AG04449 (cell line): ENCODE measurements at regions not wholly inside any gene's neighbourhood (a gene's known extent, or its start where the extent isn't known, plus 50 kb on each side); places are given as distances from the start of the nearest gene placed in this dataset.
A peak's percentile ranks its signal among the peaks of the same experiment; 100 is the strongest.

ENCODE experiments used
- CTCF ChIA-PET: fragments of 350-600 bp; formaldehyde crosslinking; extraction: SDS; loops from one replicate; lab custom pipeline; 2021; ENCODE audit warnings: antibody characterized with exemption; lab: Yijun Ruan, JAX
- POLR2A ChIA-PET: fragments of 400-600, 350-600 bp; formaldehyde crosslinking; extraction: SDS; loops from one replicate; lab custom pipeline; 2020; ENCODE audit warnings: antibody characterized with exemption, inconsistent platforms; lab: Yijun Ruan, JAX
- DNase-seq: peaks from one replicate; pipeline ENCODE4 v3.0.0-alpha.2; 2010; ENCODE audit warnings: low read depth, low spot score
- H3K4me3 ChIP-seq: 2 replicates; pipeline ENCODE4 v1.5.1; 2011; ENCODE audit warnings: low read depth, mild to moderate bottlenecking, control low read depth, low read length
- TF ChIP-seq, protein P1 (sequence below): IDR thresholded peaks from one replicate; pipeline ENCODE4 v1.5.1; 2011; ENCODE audit warnings: mild to moderate bottlenecking, moderate library complexity, low read length, control low read depth, inconsistent platforms; ENCODE audit not compliant: insufficient read depth; ENCODE audit errors: missing control alignments

DNA sequence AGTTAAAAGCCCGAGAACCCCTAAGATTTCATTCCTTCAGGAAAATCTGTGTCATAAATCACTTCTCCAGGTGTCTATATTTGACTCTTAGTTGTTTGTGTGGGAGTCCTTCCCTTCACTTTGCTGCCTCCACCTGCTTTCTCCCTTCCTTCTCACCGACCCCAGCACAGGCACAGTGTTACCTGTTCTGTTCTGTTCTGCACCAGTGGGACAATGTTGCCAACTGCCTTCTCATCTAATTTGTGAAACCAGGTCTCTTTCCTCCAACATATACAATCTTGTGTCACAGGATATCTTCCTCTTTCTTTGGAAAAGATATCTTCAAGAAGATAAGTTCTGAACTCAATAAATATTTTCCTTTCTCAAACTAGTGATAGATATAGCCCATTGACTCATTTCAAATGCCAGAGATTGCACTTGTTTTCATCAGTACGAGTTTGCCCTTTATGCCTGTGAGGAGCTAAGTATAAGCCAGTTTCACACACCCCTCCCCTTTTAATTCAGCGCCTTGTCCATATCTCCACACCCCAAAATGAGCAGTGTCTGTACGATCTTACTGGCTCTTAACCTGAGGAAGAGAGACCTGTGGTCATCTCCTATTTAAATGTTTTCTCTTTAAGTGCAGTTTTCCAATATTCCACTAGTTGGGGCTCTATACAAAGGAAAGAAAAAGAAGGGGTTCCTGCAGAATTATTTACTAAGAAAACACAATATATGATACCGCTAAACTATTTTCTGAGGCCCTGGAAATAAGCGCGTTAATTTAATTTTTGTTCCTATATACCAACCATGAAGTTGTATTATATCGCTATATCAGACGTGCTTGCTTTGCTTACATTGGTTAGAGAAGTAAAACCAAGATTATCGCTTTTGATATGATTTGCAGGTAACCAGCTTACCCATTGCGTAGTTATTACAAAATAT is 81.6 kb upstream of the PREP start:
- H3K4me3 ChIP-seq: no peak overlapping the region
- ChIA-PET CTCF (interaction anchor here (0.6 to 3.6 kb wide), 23 partner anchors 9 to 817 kb away, joined by 3 to 22 read pairs (median 5); partner anchors contain the start of gene PRDM1), POLR2A (no interaction called here)
- no peak for DNase-seq
- TF ChIP-seq, protein P1, sequence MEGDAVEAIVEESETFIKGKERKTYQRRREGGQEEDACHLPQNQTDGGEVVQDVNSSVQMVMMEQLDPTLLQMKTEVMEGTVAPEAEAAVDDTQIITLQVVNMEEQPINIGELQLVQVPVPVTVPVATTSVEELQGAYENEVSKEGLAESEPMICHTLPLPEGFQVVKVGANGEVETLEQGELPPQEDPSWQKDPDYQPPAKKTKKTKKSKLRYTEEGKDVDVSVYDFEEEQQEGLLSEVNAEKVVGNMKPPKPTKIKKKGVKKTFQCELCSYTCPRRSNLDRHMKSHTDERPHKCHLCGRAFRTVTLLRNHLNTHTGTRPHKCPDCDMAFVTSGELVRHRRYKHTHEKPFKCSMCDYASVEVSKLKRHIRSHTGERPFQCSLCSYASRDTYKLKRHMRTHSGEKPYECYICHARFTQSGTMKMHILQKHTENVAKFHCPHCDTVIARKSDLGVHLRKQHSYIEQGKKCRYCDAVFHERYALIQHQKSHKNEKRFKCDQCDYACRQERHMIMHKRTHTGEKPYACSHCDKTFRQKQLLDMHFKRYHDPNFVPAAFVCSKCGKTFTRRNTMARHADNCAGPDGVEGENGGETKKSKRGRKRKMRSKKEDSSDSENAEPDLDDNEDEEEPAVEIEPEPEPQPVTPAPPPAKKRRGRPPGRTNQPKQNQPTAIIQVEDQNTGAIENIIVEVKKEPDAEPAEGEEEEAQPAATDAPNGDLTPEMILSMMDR: peak; percentile 49

DNA sequence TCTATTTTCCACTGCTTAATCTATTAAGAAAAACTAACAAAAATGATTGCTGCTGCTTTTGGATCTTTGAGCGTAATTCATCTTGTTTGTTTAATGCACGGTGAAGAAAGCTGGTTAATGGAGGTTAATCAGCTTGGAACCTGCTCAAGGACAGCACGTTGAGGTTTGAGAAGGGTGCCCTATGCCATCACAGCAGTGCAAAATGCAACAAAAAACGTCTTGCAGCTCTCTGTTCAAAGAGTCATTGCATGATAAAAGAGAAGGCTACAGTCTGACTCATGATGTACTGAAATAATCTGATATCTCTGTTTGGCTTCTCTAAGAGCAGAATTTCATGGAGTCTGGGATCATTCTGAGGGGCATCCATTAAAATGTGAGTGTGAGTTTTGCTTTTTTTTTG is 80.6 kb upstream of the PREP start:
- no peak for DNase-seq
- H3K4me3 ChIP-seq: no peak overlapping the region
- CTCF ChIA-PET: interaction anchor here (0.8 to 3.6 kb wide), 19 partner anchors 10 to 817 kb away, joined by 3 to 22 read pairs (median 5); partner anchors contain the start of gene PRDM1
- POLR2A ChIA-PET: interaction anchor here (0.7 kb wide), 1 partner anchor 601 kb away, joined by 4 read pairs; no protein-coding TSS in a partner anchor
- TF ChIP-seq, protein P1: no peak

DNA sequence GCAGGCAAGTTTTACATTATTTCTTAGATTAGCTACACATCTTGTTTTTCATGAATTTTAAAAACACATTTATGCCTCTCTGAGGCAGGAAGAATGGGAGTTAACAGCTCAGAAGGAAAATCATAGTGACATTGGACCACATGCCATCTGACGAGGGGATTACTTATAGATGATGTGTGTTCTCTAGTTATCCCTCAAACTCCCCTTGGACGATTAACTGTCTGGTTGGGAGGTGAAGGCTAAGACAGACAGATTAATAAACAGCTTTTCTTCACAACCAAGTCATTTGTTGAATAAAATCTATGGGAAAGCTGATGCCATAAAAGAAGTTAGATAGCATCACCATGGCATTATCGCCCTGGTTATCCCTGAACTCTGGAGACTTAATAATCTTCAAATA is 80.0 kb upstream of the PREP start:
- no peak overlapping the region for H3K4me3 ChIP-seq
- TF ChIP-seq, protein P1: no peak
- CTCF ChIA-PET: interaction anchor here (0.9 to 3.6 kb wide), 15 partner anchors 10 to 818 kb away, joined by 3 to 22 read pairs (median 6); partner anchors contain the start of gene PRDM1
- DNase-seq: no peak
- POLR2A ChIA-PET: interaction anchor here (0.7 kb wide), 1 partner anchor 601 kb away, joined by 4 read pairs; no protein-coding TSS in a partner anchor

DNA sequence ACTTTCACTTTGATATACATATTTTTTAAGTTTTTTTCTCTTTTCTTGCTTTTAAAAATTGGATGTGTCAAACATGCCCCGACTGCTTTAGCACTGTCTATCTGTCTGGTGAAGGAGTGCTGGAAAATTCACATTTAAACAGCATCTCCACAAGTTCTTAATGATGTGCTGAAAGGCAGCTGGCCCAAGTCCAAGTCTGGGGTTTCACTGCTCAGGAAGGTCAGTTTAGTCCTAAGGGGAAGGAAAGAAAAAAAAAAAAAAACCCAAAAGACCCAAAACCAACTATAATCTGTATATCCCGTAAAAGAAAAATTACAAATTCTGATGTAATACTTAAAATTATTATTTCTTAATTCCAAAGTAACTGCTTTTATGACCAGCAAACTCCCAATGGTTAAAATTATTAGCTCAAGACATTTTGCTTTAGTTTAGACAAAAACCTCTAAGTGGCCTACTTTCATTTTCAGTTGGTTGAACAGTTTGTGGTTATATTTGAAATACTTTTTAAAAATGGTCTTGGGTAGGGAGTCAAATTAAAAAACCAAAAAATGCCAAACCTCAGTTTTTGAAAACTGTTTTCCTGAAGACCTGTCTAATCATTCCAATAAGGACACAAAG is 79.5 kb upstream of the PREP start:
- H3K4me3 ChIP-seq: no peak overlapping the region
- TF ChIP-seq, protein P1: no peak
- ChIA-PET CTCF (interaction anchor here (0.9 to 3.6 kb wide), 9 partner anchors 11 to 741 kb away, joined by 3 to 22 read pairs (median 9); partner anchors contain the start of gene PRDM1), POLR2A (no interaction called here)
- no peak for DNase-seq

DNA sequence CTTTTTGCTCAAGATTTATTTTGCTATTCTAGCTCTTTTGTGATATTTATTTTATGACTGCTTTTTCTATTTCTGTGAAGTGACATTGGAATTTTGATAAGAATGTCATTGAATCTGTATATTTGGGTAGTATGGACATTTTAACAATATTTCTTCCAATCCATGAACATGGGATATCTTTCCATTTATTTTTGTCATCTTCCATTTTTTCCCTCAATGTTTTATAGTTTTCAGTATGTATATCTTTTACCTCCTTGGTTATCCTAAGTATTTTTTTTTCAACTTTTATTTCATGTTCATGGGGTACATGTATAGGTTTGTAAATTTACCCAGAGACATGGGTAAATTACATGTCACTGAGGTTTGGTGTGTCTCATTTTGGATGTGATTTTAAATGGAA is 74.1 kb upstream of the PREP start:
- no peak overlapping the region for H3K4me3 ChIP-seq
- DNase-seq: no peak
- ChIA-PET CTCF (interaction anchor here (1.4 kb wide), 1 partner anchor 75 kb away, joined by 4 read pairs; the partner anchor contains the start of gene PREP), POLR2A (no interaction called here)
- TF ChIP-seq, protein P1: no peak

DNA sequence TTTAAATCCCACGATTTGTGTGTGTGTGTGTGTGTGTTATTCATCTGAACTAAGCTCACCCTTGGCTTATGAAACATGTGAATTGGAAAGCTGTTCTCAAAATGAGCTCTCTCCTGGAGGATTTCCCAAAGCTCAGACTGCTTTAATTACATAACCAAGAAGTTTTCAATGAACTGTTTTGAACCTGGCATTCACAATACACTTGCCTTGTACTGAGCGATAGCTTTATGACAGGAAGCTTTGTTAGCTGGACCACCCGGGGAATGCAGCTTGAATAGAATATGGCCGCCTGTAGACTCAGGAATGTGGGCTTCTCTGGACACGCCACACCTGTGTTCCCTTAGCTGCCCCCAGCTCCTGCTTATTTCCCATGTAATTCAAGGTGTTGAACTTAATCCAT is 71.4 kb upstream of the PREP start:
- DNase-seq: no peak
- CTCF ChIA-PET: no interaction called here
- TF ChIP-seq, protein P1: no peak
- POLR2A ChIA-PET: no interaction called here
- no peak overlapping the region for H3K4me3 ChIP-seq
